Suprapubic skin (tissue), 4 donors: ENCODE measurements at regions not wholly inside any gene's neighbourhood (a gene's known extent, or its start where the extent isn't known, plus 50 kb on each side); places are given as distances from the start of the nearest gene placed in this dataset.

ENCODE experiments used
- CTCF ChIP-seq, 2 donors: fragments of 200-600 bp in 1 of 2; fragments of 450-650 bp in 1 of 2; sonication (generic) in 1 of 2; IDR thresholded peaks; one replicate each; pipeline ENCODE4 v1.5.1; 2016 to 2019; ENCODE audit warnings: antibody characterized with exemption in 2 of 2, mild to moderate bottlenecking in 1 of 2, moderate library complexity in 1 of 2
- POLR2A ChIP-seq, 2 donors: fragments of 450-650 bp; IDR thresholded peaks; one replicate each; pipeline ENCODE4 v1.6.1; 2017; ENCODE audit warnings: antibody characterized with exemption in 2 of 2, mild to moderate bottlenecking in 2 of 2, moderate library complexity in 2 of 2
- POLR2AphosphoS5 ChIP-seq, 3 donors: sonication (generic); formaldehyde crosslinking; IDR thresholded peaks; one replicate each; pipeline ENCODE4 v1.6.1; 2017; ENCODE audit warnings: antibody characterized with exemption in 3 of 3

DNA sequence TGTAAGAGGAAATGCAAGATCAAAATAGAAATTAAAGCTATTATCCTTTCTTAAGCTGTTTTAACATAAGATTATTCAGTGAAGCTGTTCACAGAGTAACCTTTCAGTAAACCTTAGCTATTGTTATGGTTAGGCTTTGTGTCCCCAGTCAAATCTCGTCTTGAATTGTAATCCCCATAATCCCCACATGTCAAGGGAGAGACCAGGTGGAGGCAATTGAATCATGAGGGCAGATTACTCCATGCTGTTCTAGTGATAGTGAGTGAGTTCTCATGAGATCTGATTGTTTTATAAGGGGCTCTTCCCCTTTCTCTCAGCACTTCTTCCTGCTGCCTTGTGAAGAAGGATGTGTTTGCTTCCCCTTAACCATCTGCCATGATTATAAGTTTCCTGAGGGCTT lies 424.4 kb downstream of the DSEL start:
- TF ChIP-seq POLR2AphosphoS5 (IDR thresholded peaks at IDR 0.05) (no peak), CTCF (IDR thresholded peaks at IDR 0.05) (no peak), POLR2A (IDR thresholded peaks at IDR 0.05) (no peak)
